Astrocyte (in vitro differentiated cells and primary cell): ENCODE measurements at regions not wholly inside any gene's neighbourhood (a gene's known extent, or its start where the extent isn't known, plus 50 kb on each side); places are given as distances from the start of the nearest gene placed in this dataset.
"Not testable (repeated sequence)": the region's sequence is repeated elsewhere in the genome, so short reads cannot be mapped to it uniquely, and the experiment has no call there.

Experiments
- CTCF ChIP-seq: IDR thresholded peaks from 2 replicates; pipeline ENCODE4 v1.5.1; 2011; ENCODE audit warnings: low read depth, mild to moderate bottlenecking, inconsistent platforms, low read length, moderate library complexity; ENCODE audit not compliant: insufficient read depth
- EZH2 ChIP-seq: IDR thresholded peaks from 2 replicates; pipeline ENCODE4 v1.6.1; 2012; ENCODE audit warnings: mild to moderate bottlenecking, low read length, inconsistent platforms; ENCODE audit not compliant: insufficient read depth

- TF ChIP-seq CTCF, EZH2: not testable (repeated sequence)
Observed at GRCh38 chr5:12576953-12577352, 672.7 kb upstream of the CTNND2 start.
